Natural killer cell (primary cell): ENCODE measurements at regions not wholly inside any gene's neighbourhood (a gene's known extent, or its start where the extent isn't known, plus 50 kb on each side); places are given as distances from the start of the nearest gene placed in this dataset.

Source experiments
- ATAC-seq, 3 donors: fragments of 150-1000 bp in 2 of 3; fragments of 200-7000 bp in 1 of 3; cut with Tn5 transposase; 1 replicate in 1 of 3; 2 replicates in 2 of 3; pipeline ENCODE4 v1.10.0; 2021; ENCODE audit warnings: mild to moderate bottlenecking in 2 of 3, moderate library complexity in 2 of 3
- DNase-seq, 2 donors: peaks; one replicate each; pipeline versions ENCODE4 v3.0.0 to v3.0.0-alpha.2; 2013 to 2021; ENCODE audit warnings: mixed read lengths in 1 of 2
- H3K27ac ChIP-seq: one replicate; pipeline ENCODE4 v1.5.1; 2013; ENCODE audit warnings: mild to moderate bottlenecking, low read length
- H3K27me3 ChIP-seq: one replicate; pipeline ENCODE4 v1.6.1; 2013; ENCODE audit warnings: low read length; ENCODE audit not compliant: control insufficient read depth, insufficient read depth
- H3K36me3 ChIP-seq: one replicate; pipeline ENCODE4 v1.6.1; 2013; ENCODE audit warnings: low read length; ENCODE audit not compliant: control insufficient read depth, insufficient read depth
- H3K4me1 ChIP-seq: one replicate; pipeline ENCODE4 v1.6.1; 2013; ENCODE audit warnings: low read length; ENCODE audit not compliant: control insufficient read depth, insufficient read depth
- H3K4me3 ChIP-seq: one replicate; pipeline ENCODE4 v1.5.1; 2013; ENCODE audit warnings: low read length
- H3K9me3 ChIP-seq: one replicate; pipeline ENCODE4 v1.6.1; 2013; ENCODE audit warnings: low read length; ENCODE audit not compliant: control insufficient read depth, insufficient read depth
- H3K27ac Mint-ChIP-seq, 2 donors: one replicate each; pipeline ENCODE4 v1.8.0; 2022; ENCODE audit warnings: mild to moderate bottlenecking in 2 of 2, mixed read lengths in 2 of 2, moderate library complexity in 1 of 2
- H3K27me3 Mint-ChIP-seq, 2 donors: one replicate each; pipeline ENCODE4 v1.8.0; 2022; ENCODE audit warnings: low read depth in 2 of 2, mixed read lengths in 2 of 2
- H3K36me3 Mint-ChIP-seq: one replicate; pipeline ENCODE4 v1.8.0; 2022; ENCODE audit warnings: mixed read lengths
- H3K4me1 Mint-ChIP-seq, 2 donors: one replicate each; pipeline ENCODE4 v1.8.0; 2022; ENCODE audit warnings: mixed read lengths in 2 of 2
- H3K4me3 Mint-ChIP-seq: one replicate; pipeline ENCODE4 v1.8.0; 2022; ENCODE audit warnings: mild to moderate bottlenecking, moderate library complexity, mixed read lengths
- H3K9me3 Mint-ChIP-seq, 2 donors: one replicate each; pipeline ENCODE4 v1.8.0; 2022; ENCODE audit warnings: mixed read lengths in 2 of 2
- CTCF ChIP-seq: fragments of 200-600 bp; IDR thresholded peaks from one replicate; pipeline ENCODE4 v1.8.0; 2022; ENCODE audit warnings: antibody characterized with exemption
- WGBS: methylation state at CpG from one replicate; pipeline ENCODE4 v1.1.7; 2013; ENCODE audit warnings: missing lambda C conversion rate; ENCODE audit not compliant: insufficient coverage; 5-methylcytosine and 5-hydroxymethylcytosine counted together
- intact Hi-C: fragments of 100-400 bp; cut with micrococcal nuclease; formaldehyde crosslinking; loops from one replicate; pipeline ENCODE4 v1.14.2; 2022

GRCh38 chr9:20078246-20078645 lies 289.4 kb upstream of the SLC24A2 start:
- no peaks in the 10 kb centered on the region for H3K4me1 ChIP-seq
- no peak for TF ChIP-seq CTCF
- H3K36me3 ChIP-seq, result no peaks in the 10 kb centered on the region
- H3K9me3 ChIP-seq, result no peaks in the 10 kb centered on the region
- H3K27me3 ChIP-seq, result no peaks in the 10 kb centered on the region
- intact Hi-C loops, result no loop called here
- Mint-ChIP-seq H3K4me3 (no peak overlapping the region), H3K36me3 (no peaks in the 10 kb centered on the region), H3K27me3 (peaks cover 5 to 9% of the 10 kb centered on the region in 2 donors), H3K27ac (no peak overlapping the region), H3K4me1 (no peaks in the 10 kb centered on the region), H3K9me3 (peaks cover 0 to 2% of the 10 kb centered on the region in 2 donors)
- no peak for DNase-seq
- H3K27ac ChIP-seq, result no peak overlapping the region
- H3K4me3 ChIP-seq, result no peak overlapping the region
- ATAC-seq, result no peak

GRCh38 chr9:20074291-20074690 lies 285.5 kb upstream of the SLC24A2 start:
- intact Hi-C loops, result no loop called here
- Mint-ChIP-seq H3K27ac (no peak overlapping the region), H3K4me3 (no peak overlapping the region), H3K36me3 (no peaks in the 10 kb centered on the region), H3K27me3 (peaks cover 5 to 15% of the 10 kb centered on the region in 2 donors), H3K9me3 (peaks cover 0 to 2% of the 10 kb centered on the region in 2 donors), H3K4me1 (no peaks in the 10 kb centered on the region)
- Histone ChIP-seq H3K4me3 (no peak overlapping the region), H3K4me1 (no peaks in the 10 kb centered on the region), H3K36me3 (no peaks in the 10 kb centered on the region), H3K27me3 (no peaks in the 10 kb centered on the region), H3K27ac (no peak overlapping the region), H3K9me3 (no peaks in the 10 kb centered on the region)
- WGBS, result 44% methylated on average over 1 of the region's 1 CpG
- DNase-seq (no peak), ATAC-seq (no peak)
- no peak for TF ChIP-seq CTCF

GRCh38 chr9:20070336-20070735 lies 281.5 kb upstream of the SLC24A2 start:
- Histone ChIP-seq H3K9me3 (no peaks in the 10 kb centered on the region), H3K4me3 (no peak overlapping the region), H3K4me1 (no peaks in the 10 kb centered on the region), H3K27ac (no peak overlapping the region), H3K27me3 (no peaks in the 10 kb centered on the region), H3K36me3 (no peaks in the 10 kb centered on the region)
- ATAC-seq (no peak), DNase-seq (no peak)
- TF ChIP-seq CTCF, result no peak
- H3K36me3 Mint-ChIP-seq, result no peaks in the 10 kb centered on the region
- no peak overlapping the region for H3K27ac Mint-ChIP-seq
- H3K4me3 Mint-ChIP-seq, result no peak overlapping the region
- 92% methylated on average over 3 of the region's 3 CpGs for WGBS
- H3K27me3 Mint-ChIP-seq, result peaks cover 0 to 6% of the 10 kb centered on the region in 2 donors
- H3K9me3 Mint-ChIP-seq, result peaks cover 0 to 2% of the 10 kb centered on the region in 2 donors
- H3K4me1 Mint-ChIP-seq, result no peaks in the 10 kb centered on the region
- intact Hi-C loops, result no loop called here
